ENCODE measurements at regions not wholly inside any gene's neighbourhood (a gene's known extent, or its start where the extent isn't known, plus 50 kb on each side); places are given as distances from the start of the nearest gene placed in this dataset.

- TF ChIP-seq CTCF (IDR thresholded peaks at IDR 0.05): no peak
- no peak for TF ChIP-seq EZH2 (IDR thresholded peaks at IDR 0.05)
- no peak for TF ChIP-seq EZH2phosphoT487 (IDR thresholded peaks at IDR 0.05)
These were observed 591.2 kb downstream of the RNF144A start for GRCh38 chr2:7508296-7508943.
